ENCODE measurements at regions not wholly inside any gene's neighbourhood (a gene's known extent, or its start where the extent isn't known, plus 50 kb on each side); places are given as distances from the start of the nearest gene placed in this dataset.
A peak's percentile ranks its signal among the peaks of the same experiment; 100 is the strongest.
"Not testable (repeated sequence)": the region's sequence is repeated elsewhere in the genome, so short reads cannot be mapped to it uniquely, and the experiment has no call there.

DNA sequence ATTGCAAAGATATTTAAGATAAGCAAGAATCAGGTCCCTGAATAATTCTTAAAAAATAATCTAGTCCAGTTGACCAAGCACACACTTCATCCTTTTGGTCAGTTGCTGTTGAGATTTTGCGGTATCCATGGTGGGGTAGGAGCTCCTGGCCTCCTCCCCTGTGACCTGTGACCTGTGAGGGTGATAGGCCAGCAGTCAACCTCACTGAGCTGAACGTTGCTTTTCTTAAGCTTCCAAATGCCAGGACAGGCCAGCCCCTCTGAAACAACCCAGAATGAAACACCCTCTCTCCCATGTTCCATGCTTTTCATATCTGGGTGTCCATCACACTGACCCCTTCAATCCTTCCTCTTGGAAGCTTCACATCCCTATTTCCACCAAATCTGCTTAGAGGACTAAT lies 164.9 kb downstream of the THBS2 start:
- no peak overlapping the region for H3K4me2 ChIP-seq (ENCODE audit: low read length, poor library complexity, severe bottlenecking)
- peaks cover 19% of the 10 kb centered on the region for H3K9me3 ChIP-seq (ENCODE audit: control insufficient read depth, low read length)
- H3K4me1 ChIP-seq (ENCODE audit: control insufficient read depth, insufficient read depth, low read depth, low read length), result peaks cover 3% of the 10 kb centered on the region
- H2AK5ac ChIP-seq (ENCODE audit: low read length, severe bottlenecking), result no peak overlapping the region
- H4K91ac ChIP-seq (ENCODE audit: low read length), result no peak overlapping the region
- H2BK15ac ChIP-seq (ENCODE audit: low read depth, poor library complexity, severe bottlenecking), result no peak overlapping the region
- no peak overlapping the region for H2AFZ ChIP-seq (ENCODE audit: low read depth, low read length)
- no peak overlapping the region for H3K18ac ChIP-seq (ENCODE audit: low read depth in 1 of 2, low read length in 2 of 2)
- no peak overlapping the region for H2BK5ac ChIP-seq (ENCODE audit: low read depth, low read length, poor library complexity, severe bottlenecking)
- H3K4me3 ChIP-seq (ENCODE audit: insufficient read depth in 1 of 2, low read depth in 1 of 2, low read length in 2 of 2), result no peak overlapping the region
- DNase-seq, result no peak
- H2BK120ac ChIP-seq (ENCODE audit: low read depth, low read length), result no peak overlapping the region
- no peaks in the 10 kb centered on the region for H3K27me3 ChIP-seq (ENCODE audit: control insufficient read depth in 1 of 2, insufficient read depth in 1 of 2, low read length in 2 of 2)
- no peak overlapping the region for H3K4ac ChIP-seq (ENCODE audit: low read depth in 1 of 2, low read length in 2 of 2)
- H3K79me1 ChIP-seq (replicated peaks; ENCODE audit: low read length, poor library complexity, severe bottlenecking), result no peaks in the 10 kb centered on the region
- WGBS, result 48% methylated on average over 2 of the region's 2 CpGs
- H3K23ac ChIP-seq (ENCODE audit: low read length in 2 of 2), result no peak overlapping the region
- no peak overlapping the region for H3K14ac ChIP-seq (ENCODE audit: low read length in 2 of 2)
- H3K27ac ChIP-seq (ENCODE audit: low read length, poor library complexity, severe bottlenecking), result no peak overlapping the region
- H3K9ac ChIP-seq (ENCODE audit: low read length), result no peak overlapping the region
- H2BK12ac ChIP-seq (ENCODE audit: low read length in 2 of 2), result no peak overlapping the region
- no peak overlapping the region for H4K8ac ChIP-seq (ENCODE audit: low read length)
- no peaks in the 10 kb centered on the region for H3K36me3 ChIP-seq (ENCODE audit: control insufficient read depth in 1 of 2, insufficient read depth in 2 of 2, low read depth in 1 of 2, low read length in 2 of 2)

DNA sequence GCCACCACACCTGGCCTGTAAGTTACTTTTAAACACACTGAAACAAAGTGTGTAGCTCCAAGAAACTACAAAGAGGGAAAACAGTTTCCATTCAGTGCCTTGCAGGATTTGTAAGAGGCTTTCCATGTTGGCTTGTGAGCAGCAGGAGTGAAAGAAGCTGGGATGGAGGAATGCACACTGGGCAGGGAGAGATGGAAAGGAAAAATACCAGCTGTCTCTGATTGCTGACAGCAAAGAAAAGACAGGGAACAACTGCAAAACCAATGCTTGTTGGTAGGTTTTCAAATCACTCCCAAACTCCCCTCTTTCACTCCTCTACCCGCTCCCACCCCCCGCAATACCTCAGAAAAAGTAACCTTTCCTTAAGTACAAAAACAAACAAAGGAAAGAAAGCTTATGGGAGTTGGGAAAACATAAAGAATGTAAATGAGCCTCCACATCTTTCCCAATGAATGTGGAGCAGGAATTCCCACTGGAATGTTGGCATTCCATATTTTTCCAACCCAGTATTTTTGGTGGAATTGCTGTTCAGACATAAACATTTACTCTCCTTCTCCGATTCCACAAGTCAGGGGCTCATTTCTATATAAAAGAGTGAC lies 166.1 kb downstream of the THBS2 start:
- Histone ChIP-seq H3K27ac (ENCODE audit: low read length, poor library complexity, severe bottlenecking) (peak overlapping the region; percentile 63), H3K9ac (ENCODE audit: low read length) (no peak overlapping the region), H2BK12ac (ENCODE audit: low read length in 2 of 2) (no peak overlapping the region), H2BK120ac (ENCODE audit: low read depth, low read length) (no peak overlapping the region), H4K8ac (ENCODE audit: low read length) (no peak overlapping the region), H3K4me1 (ENCODE audit: control insufficient read depth, insufficient read depth, low read depth, low read length) (peaks cover 6% of the 10 kb centered on the region), H3K9me3 (ENCODE audit: control insufficient read depth, low read length) (peaks cover 19% of the 10 kb centered on the region), H3K18ac (ENCODE audit: low read depth in 1 of 2, low read length in 2 of 2) (no peak overlapping the region), H3K36me3 (ENCODE audit: control insufficient read depth in 1 of 2, insufficient read depth in 2 of 2, low read depth in 1 of 2, low read length in 2 of 2) (no peaks in the 10 kb centered on the region), H4K91ac (ENCODE audit: low read length) (no peak overlapping the region), H3K14ac (ENCODE audit: low read length in 2 of 2) (no peak overlapping the region), H2AK5ac (ENCODE audit: low read length, severe bottlenecking) (no peak overlapping the region), H3K4me3 (ENCODE audit: insufficient read depth in 1 of 2, low read depth in 1 of 2, low read length in 2 of 2) (no peak overlapping the region), H2AFZ (ENCODE audit: low read depth, low read length) (no peak overlapping the region), H3K27me3 (ENCODE audit: control insufficient read depth in 1 of 2, insufficient read depth in 1 of 2, low read length in 2 of 2) (no peaks in the 10 kb centered on the region), H3K4ac (ENCODE audit: low read depth in 1 of 2, low read length in 2 of 2) (no peak overlapping the region), H3K4me2 (ENCODE audit: low read length, poor library complexity, severe bottlenecking) (no peak overlapping the region), H3K79me1 (replicated peaks; ENCODE audit: low read length, poor library complexity, severe bottlenecking) (no peaks in the 10 kb centered on the region), H2BK5ac (ENCODE audit: low read depth, low read length, poor library complexity, severe bottlenecking) (no peak overlapping the region), H2BK15ac (ENCODE audit: low read depth, poor library complexity, severe bottlenecking) (no peak overlapping the region), H3K23ac (ENCODE audit: low read length in 2 of 2) (no peak overlapping the region)
- WGBS, result no CpG with 5 or more reads among the region's 3 CpGs
- DNase-seq, result no peak

DNA sequence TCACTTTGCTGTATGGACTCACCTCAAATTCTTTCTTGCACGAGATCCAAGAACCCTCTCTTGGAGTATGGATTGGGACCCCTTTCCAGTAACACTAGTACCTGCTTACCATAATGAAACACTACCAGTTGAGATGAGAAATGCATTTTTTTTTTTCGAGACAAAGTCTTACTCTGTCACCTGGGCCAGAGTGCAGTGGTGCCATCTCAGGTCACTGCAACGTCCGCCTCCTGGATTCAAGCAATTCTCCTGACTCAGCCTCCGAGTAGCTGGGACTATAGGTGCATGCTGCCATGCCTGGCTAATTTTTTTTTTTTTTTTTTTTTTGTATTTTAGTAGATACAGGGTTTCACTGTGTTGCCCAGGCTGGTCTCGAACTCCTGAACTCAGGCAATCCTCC lies 167.0 kb downstream of the THBS2 start:
- H3K4me3 ChIP-seq (ENCODE audit: insufficient read depth in 1 of 2, low read depth in 1 of 2, low read length in 2 of 2); H4K8ac ChIP-seq (ENCODE audit: low read length); H2AK5ac ChIP-seq (ENCODE audit: low read length, severe bottlenecking); H3K4me2 ChIP-seq (ENCODE audit: low read length, poor library complexity, severe bottlenecking); H3K79me1 ChIP-seq (replicated peaks; ENCODE audit: low read length, poor library complexity, severe bottlenecking); H3K14ac ChIP-seq (ENCODE audit: low read length in 2 of 2); H3K4ac ChIP-seq (ENCODE audit: low read depth in 1 of 2, low read length in 2 of 2); H3K18ac ChIP-seq (ENCODE audit: low read depth in 1 of 2, low read length in 2 of 2); H3K36me3 ChIP-seq (ENCODE audit: control insufficient read depth in 1 of 2, insufficient read depth in 2 of 2, low read depth in 1 of 2, low read length in 2 of 2); H2AFZ ChIP-seq (ENCODE audit: low read depth, low read length); H2BK15ac ChIP-seq (ENCODE audit: low read depth, poor library complexity, severe bottlenecking); H3K23ac ChIP-seq (ENCODE audit: low read length in 2 of 2); H2BK12ac ChIP-seq (ENCODE audit: low read length in 2 of 2); H2BK5ac ChIP-seq (ENCODE audit: low read depth, low read length, poor library complexity, severe bottlenecking); H3K27me3 ChIP-seq (ENCODE audit: control insufficient read depth in 1 of 2, insufficient read depth in 1 of 2, low read length in 2 of 2); H3K4me1 ChIP-seq (ENCODE audit: control insufficient read depth, insufficient read depth, low read depth, low read length); H3K27ac ChIP-seq (ENCODE audit: low read length, poor library complexity, severe bottlenecking); DNase-seq; H4K91ac ChIP-seq (ENCODE audit: low read length); H3K9ac ChIP-seq (ENCODE audit: low read length); H2BK120ac ChIP-seq (ENCODE audit: low read depth, low read length): not testable (repeated sequence)
- WGBS, result 75% methylated on average over 6 of the region's 6 CpGs
- H3K9me3 ChIP-seq (ENCODE audit: control insufficient read depth, low read length), result peaks cover 16% of the 10 kb centered on the region

DNA sequence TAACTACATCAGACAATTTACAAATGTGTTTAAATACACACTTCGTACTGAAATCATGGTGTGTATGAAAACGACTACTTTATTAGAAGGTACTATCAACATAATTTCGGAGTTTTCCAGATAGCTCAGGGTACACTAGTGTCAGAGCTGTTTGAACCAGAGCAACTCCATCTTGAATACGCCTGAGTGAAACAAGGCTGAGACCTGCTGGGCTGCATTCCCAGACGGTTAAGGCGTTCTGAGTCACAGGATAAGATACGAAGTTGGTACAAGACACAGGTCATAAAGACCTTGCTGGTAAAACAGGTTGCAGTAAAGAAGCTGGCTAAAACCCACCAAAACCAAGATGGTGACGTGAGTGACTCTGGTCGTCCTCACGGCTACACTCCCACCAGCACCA lies 167.6 kb downstream of the THBS2 start:
- H3K4me3 ChIP-seq (ENCODE audit: insufficient read depth in 1 of 2, low read depth in 1 of 2, low read length in 2 of 2), result no peak overlapping the region
- H3K9me3 ChIP-seq (ENCODE audit: control insufficient read depth, low read length), result peaks cover 10% of the 10 kb centered on the region

More for the DNA sequence above, 167.6 kb downstream of the THBS2 start:
- Histone ChIP-seq H4K91ac (ENCODE audit: low read length) (no peak overlapping the region), H3K18ac (ENCODE audit: low read depth in 1 of 2, low read length in 2 of 2) (no peak overlapping the region), H3K4me2 (ENCODE audit: low read length, poor library complexity, severe bottlenecking) (no peak overlapping the region), H2BK5ac (ENCODE audit: low read depth, low read length, poor library complexity, severe bottlenecking) (no peak overlapping the region), H4K8ac (ENCODE audit: low read length) (no peak overlapping the region), H3K27ac (ENCODE audit: low read length, poor library complexity, severe bottlenecking) (no peak overlapping the region), H3K79me1 (replicated peaks; ENCODE audit: low read length, poor library complexity, severe bottlenecking) (no peaks in the 10 kb centered on the region), H3K36me3 (ENCODE audit: control insufficient read depth in 1 of 2, insufficient read depth in 2 of 2, low read depth in 1 of 2, low read length in 2 of 2) (no peaks in the 10 kb centered on the region), H3K23ac (ENCODE audit: low read length in 2 of 2) (no peak overlapping the region), H2BK120ac (ENCODE audit: low read depth, low read length) (no peak overlapping the region), H2AK5ac (ENCODE audit: low read length, severe bottlenecking) (no peak overlapping the region), H3K4me1 (ENCODE audit: control insufficient read depth, insufficient read depth, low read depth, low read length) (peaks cover 8% of the 10 kb centered on the region), H2AFZ (ENCODE audit: low read depth, low read length) (no peak overlapping the region), H3K4ac (ENCODE audit: low read depth in 1 of 2, low read length in 2 of 2) (no peak overlapping the region), H3K14ac (ENCODE audit: low read length in 2 of 2) (no peak overlapping the region), H3K9ac (ENCODE audit: low read length) (no peak overlapping the region), H2BK12ac (ENCODE audit: low read length in 2 of 2) (no peak overlapping the region), H2BK15ac (ENCODE audit: low read depth, poor library complexity, severe bottlenecking) (no peak overlapping the region), H3K27me3 (ENCODE audit: control insufficient read depth in 1 of 2, insufficient read depth in 1 of 2, low read length in 2 of 2) (no peaks in the 10 kb centered on the region)
- 86% methylated on average over 10 of the region's 10 CpGs for WGBS
- DNase-seq, result no peak
